Transverse colon (tissue), 4 donors: ENCODE measurements at regions not wholly inside any gene's neighbourhood (a gene's known extent, or its start where the extent isn't known, plus 50 kb on each side); places are given as distances from the start of the nearest gene placed in this dataset.

Experiments
- DNase-seq: peaks from one replicate; pipeline ENCODE4 v3.0.0-alpha.2; 2019
- H3K27ac ChIP-seq, 4 donors: fragments of 200-600 bp; sonication (generic); 2 replicates each; pipeline ENCODE4 v1.5.1; 2016 to 2018; ENCODE audit warnings: inconsistent platforms in 4 of 4
- H3K27me3 ChIP-seq: fragments of 200-600 bp; sonication (generic); 2 replicates; pipeline ENCODE4 v1.5.1; 2017; ENCODE audit warnings: inconsistent platforms
- H3K36me3 ChIP-seq, 4 donors: fragments of 200-600 bp; sonication (generic); 2 replicates each; pipeline ENCODE4 v1.5.1; 2017 to 2019; ENCODE audit warnings: inconsistent platforms in 4 of 4
- H3K4me1 ChIP-seq, 4 donors: fragments of 200-600 bp; sonication (generic); 2 replicates each; pipeline ENCODE4 v1.5.1; 2017 to 2020; ENCODE audit warnings: inconsistent platforms in 4 of 4
- H3K4me3 ChIP-seq, 4 donors: fragments of 200-600 bp; sonication (generic); 1 replicate in 1 of 4; 2 replicates in 3 of 4; pipeline versions ENCODE4 v1.5.1 to v1.6.1; 2017 to 2019; ENCODE audit warnings: inconsistent platforms in 4 of 4
- H3K9me3 ChIP-seq, 2 donors: fragments of 200-600 bp; sonication (generic); 2 replicates each; pipeline ENCODE4 v1.5.1; 2017 to 2019; ENCODE audit warnings: inconsistent platforms in 2 of 2
- CTCF ChIP-seq, 5 experiments: fragments of 200-600 bp in 3 of 5; fragments of 450-650 bp in 2 of 5; sonication (generic) in 3 of 5; IDR thresholded peaks; 1 replicate in 2 of 5; 2 replicates in 3 of 5; pipeline ENCODE4 v1.5.1; 2016 to 2017; ENCODE audit warnings: antibody characterized with exemption in 5 of 5, inconsistent platforms in 3 of 5, mild to moderate bottlenecking in 2 of 5, moderate library complexity in 1 of 5
- EP300 ChIP-seq: sonication (generic); formaldehyde crosslinking; IDR thresholded peaks from one replicate; pipeline ENCODE4 v1.6.1; 2017; ENCODE audit warnings: antibody characterized with exemption, low read depth
- POLR2A ChIP-seq: fragments of 450-650 bp; IDR thresholded peaks from one replicate; pipeline ENCODE4 v1.6.1; 2016; ENCODE audit warnings: antibody characterized with exemption, mild to moderate bottlenecking, moderate library complexity
- POLR2AphosphoS5 ChIP-seq, 3 donors: sonication (generic); formaldehyde crosslinking; IDR thresholded peaks; one replicate each; pipeline ENCODE4 v1.6.1; 2016; ENCODE audit warnings: antibody characterized with exemption in 3 of 3
- WGBS, 2 donors: methylation state at CpG; one replicate each; pipeline ENCODE4 v1.1.5; 2018; ENCODE audit warnings: low coverage in 1 of 2; 5-methylcytosine and 5-hydroxymethylcytosine counted together
- in situ Hi-C, 4 donors: fragments of 200-750 bp; cut with MboI; loops; one replicate each; pipeline versions ENCODE4 v1.15.0 to v1.15.1; 2017; ENCODE audit warnings: low sequenced_read_pairs in 3 of 4, low pct_ligation_motif_present in 1 of 4, low pct_unique_long_range_greater_than_20kb in 1 of 4
- intact Hi-C: fragments of 100-400 bp; cut with DNase I; formaldehyde crosslinking; loops from one replicate; pipeline ENCODE4 v1.15.1; 2023; ENCODE audit warnings: low total_unique reads

- Histone ChIP-seq H3K4me3 (no peak overlapping the region), H3K27ac (no peak overlapping the region), H3K9me3 (no peaks in the 10 kb centered on the region), H3K4me1 (no peaks in the 10 kb centered on the region), H3K27me3 (peaks cover 62% of the 10 kb centered on the region), H3K36me3 (no peaks in the 10 kb centered on the region)
- intact Hi-C loops, result no loop called here
- DNase-seq, result no peak
- WGBS, 2 donors, result 54% methylated on average over 31 of the region's 33 CpGs; no CpG with 5 or more reads in 1 of the 2 donors
- TF ChIP-seq CTCF (IDR thresholded peaks at IDR 0.05), result no peak
- no peak for TF ChIP-seq EP300
- no peak for TF ChIP-seq POLR2AphosphoS5 (IDR thresholded peaks at IDR 0.05)
- no peak for TF ChIP-seq POLR2A
- in situ Hi-C loops, result loop anchor here (25.0 kb wide), 3 partner anchors 103 to 203 kb away; partner anchors contain the start of genes LRCOL1 (in 3 of the 4) and P2RX2 (in 3 of the 4)
These were observed 79.5 kb upstream of the GALNT9 start for GRCh38 chr12:132408626-132409494.

- Histone ChIP-seq H3K4me3 (no peak overlapping the region), H3K4me1 (no peaks in the 10 kb centered on the region), H3K36me3 (no peaks in the 10 kb centered on the region), H3K9me3 (no peaks in the 10 kb centered on the region), H3K27ac (no peak overlapping the region), H3K27me3 (peaks cover 65% of the 10 kb centered on the region)
- WGBS, 2 donors, result 73 to 80% methylated on average over 1 to 10 of the region's 10 CpGs
- intact Hi-C loops (no loop called here), in situ Hi-C loops (loop anchor here (25.0 kb wide), 3 partner anchors 104 to 204 kb away; partner anchors contain the start of genes LRCOL1 (in 3 of the 4) and P2RX2 (in 3 of the 4))
- TF ChIP-seq CTCF (IDR thresholded peaks at IDR 0.05) (no peak), POLR2AphosphoS5 (IDR thresholded peaks at IDR 0.05) (no peak), EP300 (no peak), POLR2A (no peak)
- no peak for DNase-seq
These were observed 78.6 kb upstream of the GALNT9 start for GRCh38 chr12:132407992-132408391.

- H3K27me3 ChIP-seq, result peaks cover 70% of the 10 kb centered on the region
- in situ Hi-C loops (loop anchor here (25.0 kb wide), 3 partner anchors 105 to 205 kb away; partner anchors contain the start of genes LRCOL1 (in 3 of the 4) and P2RX2 (in 3 of the 4)), intact Hi-C loops (no loop called here)
- no peak overlapping the region for H3K27ac ChIP-seq
- no peaks in the 10 kb centered on the region for H3K9me3 ChIP-seq
- TF ChIP-seq CTCF (IDR thresholded peaks at IDR 0.05) (no peak), POLR2A (no peak), POLR2AphosphoS5 (IDR thresholded peaks at IDR 0.05) (no peak), EP300 (no peak)
- H3K4me3 ChIP-seq, result no peak overlapping the region
- H3K36me3 ChIP-seq, result no peaks in the 10 kb centered on the region
- no peak for DNase-seq
- 62% methylated on average over 29 of the region's 32 CpGs; no CpG with 5 or more reads in 1 of the 2 donors for WGBS, 2 donors
- H3K4me1 ChIP-seq, result no peaks in the 10 kb centered on the region
These were observed 78.1 kb upstream of the GALNT9 start for GRCh38 chr12:132407451-132407961.
